Tibial artery (tissue), 4 donors: ENCODE measurements at regions not wholly inside any gene's neighbourhood (a gene's known extent, or its start where the extent isn't known, plus 50 kb on each side); places are given as distances from the start of the nearest gene placed in this dataset.
A peak's percentile ranks its signal among the peaks of the same experiment; 100 is the strongest.

Source experiments
- DNase-seq, 2 donors: peaks; one replicate each; pipeline ENCODE4 v3.0.0-alpha.2; 2019
- H3K27ac ChIP-seq, 2 donors: fragments of 200-600 bp; sonication (generic) in 1 of 2; 1 replicate in 1 of 2; 2 replicates in 1 of 2; pipeline ENCODE4 v1.5.1; 2018 to 2019; ENCODE audit warnings: mild to moderate bottlenecking in 1 of 2
- H3K27me3 ChIP-seq, 2 donors: fragments of 200-600 bp; sonication (generic) in 1 of 2; one replicate each; pipeline versions ENCODE4 v1.5.1 to v1.6.0; 2016 to 2019
- H3K36me3 ChIP-seq, 3 donors: fragments of 200-600 bp; sonication (generic) in 2 of 3; one replicate each; pipeline ENCODE4 v1.5.1; 2016 to 2019; ENCODE audit warnings: mild to moderate bottlenecking in 2 of 3
- H3K4me1 ChIP-seq, 4 donors: fragments of 200-600 bp; sonication (generic) in 2 of 4; 1 replicate in 3 of 4; 2 replicates in 1 of 4; pipeline ENCODE4 v1.5.1; 2016 to 2019
- H3K4me3 ChIP-seq, 2 donors: fragments of 200-600 bp; sonication (generic) in 1 of 2; 1 replicate in 1 of 2; 2 replicates in 1 of 2; pipeline ENCODE4 v1.5.1; 2018 to 2019; ENCODE audit warnings: mild to moderate bottlenecking in 2 of 2
- H3K9me3 ChIP-seq, 3 donors: fragments of 200-600 bp; sonication (generic) in 1 of 3; one replicate each; pipeline ENCODE4 v1.5.1; 2016 to 2019
- CTCF ChIP-seq, 2 experiments: fragments of 200-600 bp in 1 of 2; fragments of 450-650 bp in 1 of 2; IDR thresholded peaks; one replicate each; pipeline ENCODE4 v1.5.1; 2017 to 2019; ENCODE audit warnings: antibody characterized with exemption in 2 of 2, mild to moderate bottlenecking in 1 of 2, moderate library complexity in 1 of 2
- intact Hi-C: fragments of 100-400 bp; cut with DNase I; formaldehyde crosslinking; loops from one replicate; pipeline ENCODE4 v1.15.0; 2023; ENCODE audit warnings: low total_unique reads

- Histone ChIP-seq H3K36me3 (no peaks in the 10 kb centered on the region), H3K27me3 (no peaks in the 10 kb centered on the region), H3K27ac (no peak overlapping the region), H3K9me3 (no peaks in the 10 kb centered on the region), H3K4me1 (no peaks in the 10 kb centered on the region), H3K4me3 (no peak overlapping the region)
- intact Hi-C loops = no loop called here
- no peak for DNase-seq
- TF ChIP-seq CTCF (IDR thresholded peaks at IDR 0.05) = no peak
Observed at GRCh38 chr2:39860538-39860937, 81.5 kb upstream of the THUMPD2 start.

- Histone ChIP-seq H3K4me3 (no peak overlapping the region), H3K4me1 (no peaks in the 10 kb centered on the region), H3K9me3 (no peaks in the 10 kb centered on the region), H3K27ac (no peak overlapping the region), H3K36me3 (no peaks in the 10 kb centered on the region), H3K27me3 (no peaks in the 10 kb centered on the region)
- intact Hi-C loops = no loop called here
- TF ChIP-seq CTCF (IDR thresholded peaks at IDR 0.05) = no peak
- DNase-seq = no peak
Observed at GRCh38 chr2:39858677-39859076, 79.6 kb upstream of the THUMPD2 start.

GRCh38 chr2:39855856-39856255, 76.8 kb upstream of the THUMPD2 start:
- intact Hi-C loops = no loop called here
- Histone ChIP-seq H3K4me3 (no peak overlapping the region), H3K27ac (no peak overlapping the region), H3K36me3 (no peaks in the 10 kb centered on the region), H3K27me3 (no peaks in the 10 kb centered on the region), H3K4me1 (peaks cover 0 to 11% (median 8%) of the 10 kb centered on the region in 4 donors), H3K9me3 (no peaks in the 10 kb centered on the region)
- DNase-seq = no peak
- no peak for TF ChIP-seq CTCF (IDR thresholded peaks at IDR 0.05)

- intact Hi-C loops = no loop called here
- no peak overlapping the region for H3K4me3 ChIP-seq
- no peaks in the 10 kb centered on the region for H3K36me3 ChIP-seq
- peaks cover 0 to 11% (median 8%) of the 10 kb centered on the region in 4 donors for H3K4me1 ChIP-seq
- no peaks in the 10 kb centered on the region for H3K27me3 ChIP-seq
- H3K27ac ChIP-seq = no peak overlapping the region
- no peaks in the 10 kb centered on the region for H3K9me3 ChIP-seq
- DNase-seq = no peak
- TF ChIP-seq CTCF (IDR thresholded peaks at IDR 0.05) = no peak
Observed at GRCh38 chr2:39854771-39855170, 75.7 kb upstream of the THUMPD2 start.

GRCh38 chr2:39852831-39853230, 73.8 kb upstream of the THUMPD2 start:
- no peaks in the 10 kb centered on the region for H3K27me3 ChIP-seq
- no peak overlapping the region for H3K27ac ChIP-seq
- TF ChIP-seq CTCF (IDR thresholded peaks at IDR 0.05) = no peak
- no peak overlapping the region for H3K4me3 ChIP-seq
- DNase-seq = no peak
- no peaks in the 10 kb centered on the region for H3K36me3 ChIP-seq
- H3K9me3 ChIP-seq = no peaks in the 10 kb centered on the region
- peaks cover 0 to 11% (median 8%) of the 10 kb centered on the region in 4 donors for H3K4me1 ChIP-seq
- intact Hi-C loops = no loop called here

GRCh38 chr2:39851651-39852110, 72.6 kb upstream of the THUMPD2 start:
- no peaks in the 10 kb centered on the region for H3K27me3 ChIP-seq
- DNase-seq = no peak
- peaks cover 0 to 11% (median 8%) of the 10 kb centered on the region in 4 donors for H3K4me1 ChIP-seq
- no peaks in the 10 kb centered on the region for H3K36me3 ChIP-seq
- no peak for TF ChIP-seq CTCF (IDR thresholded peaks at IDR 0.05)
- H3K4me3 ChIP-seq = peak overlapping the region in 1 of 2 donors; percentile 0
- no peaks in the 10 kb centered on the region for H3K9me3 ChIP-seq
- no peak overlapping the region for H3K27ac ChIP-seq
- intact Hi-C loops = no loop called here
